MM.1S (cell line): ENCODE measurements at regions not wholly inside any gene's neighbourhood (a gene's known extent, or its start where the extent isn't known, plus 50 kb on each side); places are given as distances from the start of the nearest gene placed in this dataset.

Source experiments
- DNase-seq: peaks from one replicate; pipeline ENCODE4 v3.0.0-alpha.2; 2015
- H2AFZ ChIP-seq: fragments of 300-600 bp; sonication (generic); 2 replicates; pipeline ENCODE4 v1.6.0; 2016; ENCODE audit warnings: antibody characterized with exemption, low read length
- H3F3A ChIP-seq: fragments of 300-600 bp; sonication (generic); 2 replicates; pipeline ENCODE4 v1.6.1; 2016; ENCODE audit warnings: mild to moderate bottlenecking, antibody characterized with exemption, low read length, moderate library complexity, mixed read lengths; ENCODE audit not compliant: insufficient read depth
- H3K27ac ChIP-seq: fragments of 300-600 bp; sonication (generic); 2 replicates; pipeline ENCODE4 v1.5.1; 2016; ENCODE audit warnings: mild to moderate bottlenecking, low read length
- H3K27me3 ChIP-seq: fragments of 300-600 bp; sonication (generic); replicated peaks from 2 replicates; pipeline ENCODE4 v1.6.0; 2016; ENCODE audit warnings: low read length; ENCODE audit not compliant: insufficient read depth
- H3K36me3 ChIP-seq: fragments of 300-600 bp; sonication (generic); replicated peaks from 2 replicates; pipeline ENCODE4 v1.6.1; 2016; ENCODE audit warnings: mild to moderate bottlenecking, low read length, mixed read lengths; ENCODE audit not compliant: insufficient read depth
- H3K4me1 ChIP-seq: fragments of 300-600 bp; sonication (generic); 2 replicates; pipeline ENCODE4 v1.6.1; 2016; ENCODE audit warnings: low read length, mixed read lengths
- H3K4me2 ChIP-seq: fragments of 300-600 bp; sonication (generic); 2 replicates; pipeline ENCODE4 v1.6.0; 2016; ENCODE audit warnings: low read depth, low read length
- H3K4me3 ChIP-seq: fragments of 300-600 bp; sonication (generic); 2 replicates; pipeline ENCODE4 v1.5.1; 2016; ENCODE audit warnings: low read length, mixed read lengths
- H3K79me2 ChIP-seq: fragments of 300-600 bp; sonication (generic); 2 replicates; pipeline ENCODE4 v1.6.1; 2016; ENCODE audit warnings: mixed run types, low read length, mixed read lengths
- H3K9ac ChIP-seq: fragments of 300-600 bp; sonication (generic); 2 replicates; pipeline ENCODE4 v1.6.1; 2016; ENCODE audit warnings: low read length, mixed read lengths
- H3K9me2 ChIP-seq: fragments of 300-600 bp; sonication (generic); replicated peaks from 2 replicates; pipeline ENCODE4 v1.6.1; 2016; ENCODE audit warnings: mild to moderate bottlenecking, low read length, mixed read lengths; ENCODE audit not compliant: insufficient read depth
- H3K9me3 ChIP-seq: fragments of 300-600 bp; sonication (generic); replicated peaks from 2 replicates; pipeline ENCODE4 v1.6.1; 2016; ENCODE audit warnings: mild to moderate bottlenecking, low read length, mixed read lengths; ENCODE audit not compliant: insufficient read depth
- H4K20me1 ChIP-seq: fragments of 300-600 bp; sonication (generic); 2 replicates; pipeline ENCODE4 v1.6.1; 2016; ENCODE audit warnings: mild to moderate bottlenecking, low read length, moderate library complexity, mixed read lengths; ENCODE audit not compliant: insufficient read depth
- CTCF ChIP-seq: fragments of 300-600 bp; sonication (generic); IDR thresholded peaks from 2 replicates; pipeline ENCODE4 v1.5.1; 2016; ENCODE audit warnings: antibody characterized with exemption, low read length, mixed read lengths
- EZH2 ChIP-seq: fragments of 300-600 bp; sonication (generic); optimal IDR thresholded peaks from 2 replicates; pipeline ENCODE3; 2017; ENCODE audit warnings: low read depth, mild to moderate bottlenecking, antibody characterized with exemption, low read length, mixed read lengths
- EZH2phosphoT487 ChIP-seq: fragments of 300-600 bp; sonication (generic); IDR thresholded peaks from 2 replicates; pipeline ENCODE4 v1.6.1; 2018; ENCODE audit warnings: antibody characterized with exemption, low read length

- Histone ChIP-seq H2AFZ (no peak overlapping the region), H3K36me3 (no peaks in the 10 kb centered on the region), H3K27ac (no peak overlapping the region), H3F3A (no peaks in the 10 kb centered on the region), H3K9me3 (no peaks in the 10 kb centered on the region), H3K27me3 (no peaks in the 10 kb centered on the region), H3K4me2 (no peak overlapping the region), H3K9ac (no peak overlapping the region), H3K4me3 (no peak overlapping the region), H3K9me2 (no peaks in the 10 kb centered on the region), H4K20me1 (no peaks in the 10 kb centered on the region), H3K79me2 (no peaks in the 10 kb centered on the region), H3K4me1 (no peaks in the 10 kb centered on the region)
- DNase-seq: no peak
- TF ChIP-seq EZH2: no peak
- no peak for TF ChIP-seq EZH2phosphoT487
- no peak for TF ChIP-seq CTCF
Observed at GRCh38 chr5:115417076-115417475, 120.6 kb upstream of the CCDC112 start.

DNA sequence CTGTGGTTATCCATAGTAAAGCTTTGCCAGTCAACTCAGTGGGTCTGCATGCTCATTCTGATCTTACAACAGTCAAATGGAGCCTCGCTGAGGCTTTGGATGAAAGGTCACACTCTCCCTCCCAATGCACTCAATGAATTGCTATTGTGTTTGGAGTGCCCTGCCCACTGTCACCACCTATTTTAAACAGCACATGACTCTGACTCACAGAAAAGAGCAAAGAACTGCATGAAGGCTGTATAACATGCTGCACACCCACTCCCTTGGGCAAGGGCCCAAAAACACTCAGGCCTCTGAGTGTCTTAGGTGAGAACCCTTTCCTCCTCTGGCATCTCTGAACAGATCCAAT is 118.7 kb upstream of the CCDC112 start:
- Histone ChIP-seq H3K4me1 (no peaks in the 10 kb centered on the region), H3K9me3 (no peaks in the 10 kb centered on the region), H3K79me2 (no peaks in the 10 kb centered on the region), H3K27ac (no peak overlapping the region), H4K20me1 (no peaks in the 10 kb centered on the region), H3K9ac (no peak overlapping the region), H3K27me3 (no peaks in the 10 kb centered on the region), H3K9me2 (no peaks in the 10 kb centered on the region), H3K4me3 (no peak overlapping the region), H3F3A (no peaks in the 10 kb centered on the region), H2AFZ (no peak overlapping the region), H3K36me3 (no peaks in the 10 kb centered on the region), H3K4me2 (no peak overlapping the region)
- TF ChIP-seq CTCF (no peak), EZH2phosphoT487 (no peak), EZH2 (no peak)
- DNase-seq: no peak

GRCh38 chr5:115414406-115415142 is 118.1 kb upstream of the CCDC112 start:
- no peaks in the 10 kb centered on the region for H3F3A ChIP-seq
- H3K4me1 ChIP-seq: no peaks in the 10 kb centered on the region
- no peak for DNase-seq
- no peak for TF ChIP-seq EZH2
- TF ChIP-seq CTCF: no peak
- no peak for TF ChIP-seq EZH2phosphoT487
- H3K79me2 ChIP-seq: no peaks in the 10 kb centered on the region
- H2AFZ ChIP-seq: no peak overlapping the region
- no peak overlapping the region for H3K9ac ChIP-seq
- no peak overlapping the region for H3K27ac ChIP-seq
- no peak overlapping the region for H3K4me3 ChIP-seq
- no peaks in the 10 kb centered on the region for H3K9me2 ChIP-seq
- H3K9me3 ChIP-seq: no peaks in the 10 kb centered on the region
- H3K4me2 ChIP-seq: no peak overlapping the region
- no peaks in the 10 kb centered on the region for H3K27me3 ChIP-seq
- no peaks in the 10 kb centered on the region for H3K36me3 ChIP-seq
- no peaks in the 10 kb centered on the region for H4K20me1 ChIP-seq
